Endothelial cell of hepatic sinusoid (primary cell): ENCODE measurements at regions not wholly inside any gene's neighbourhood (a gene's known extent, or its start where the extent isn't known, plus 50 kb on each side); places are given as distances from the start of the nearest gene placed in this dataset.
"Not testable (repeated sequence)": the region's sequence is repeated elsewhere in the genome, so short reads cannot be mapped to it uniquely, and the experiment has no call there.

ENCODE experiments used
- in situ Hi-C: cut with HindIII; loops from 2 replicates; pipeline ENCODE4 v1.10.0; 2017; ENCODE audit warnings: low sequenced_read_pairs

DNA sequence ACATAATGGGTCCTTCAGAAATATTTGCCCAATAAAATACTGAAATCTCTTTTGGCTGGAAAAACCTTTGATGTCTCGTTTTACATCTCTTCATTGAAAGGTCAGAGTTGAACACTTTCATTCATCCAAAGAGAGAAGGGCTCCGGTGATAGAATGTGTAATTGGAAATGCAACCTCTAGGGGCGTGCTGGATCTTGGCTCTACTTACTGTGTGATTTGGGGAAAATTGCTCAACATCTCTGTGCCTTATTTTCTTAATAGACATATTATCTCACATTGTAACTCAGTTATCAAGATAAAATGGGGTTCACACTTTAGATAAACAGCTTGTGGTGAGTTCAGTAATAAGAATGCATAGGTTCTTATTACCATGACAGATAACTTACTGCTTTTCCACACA lies 1444.1 kb downstream of the SLITRK5 start:
- in situ Hi-C loops: no loop called here

DNA sequence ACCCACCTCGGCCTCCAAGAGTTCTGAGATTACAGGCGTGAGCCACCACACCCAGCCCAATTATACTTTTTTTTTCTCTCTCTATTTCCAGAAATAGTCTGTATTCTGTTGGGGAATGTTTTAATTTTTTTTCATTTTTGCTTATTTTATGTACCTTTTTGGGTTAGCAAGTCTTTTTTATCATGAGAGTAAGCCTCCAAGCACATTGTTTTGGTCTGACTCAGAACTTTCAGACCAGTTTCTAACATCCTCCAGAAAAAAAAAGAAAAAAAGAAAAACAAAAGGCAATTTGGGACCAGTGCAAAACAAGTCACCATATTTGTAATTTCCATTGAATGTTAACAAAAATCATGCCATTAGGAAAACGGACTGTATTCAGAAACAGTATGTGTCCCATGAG lies 1465.5 kb downstream of the SLITRK5 start:
- in situ Hi-C loops: no loop called here

DNA sequence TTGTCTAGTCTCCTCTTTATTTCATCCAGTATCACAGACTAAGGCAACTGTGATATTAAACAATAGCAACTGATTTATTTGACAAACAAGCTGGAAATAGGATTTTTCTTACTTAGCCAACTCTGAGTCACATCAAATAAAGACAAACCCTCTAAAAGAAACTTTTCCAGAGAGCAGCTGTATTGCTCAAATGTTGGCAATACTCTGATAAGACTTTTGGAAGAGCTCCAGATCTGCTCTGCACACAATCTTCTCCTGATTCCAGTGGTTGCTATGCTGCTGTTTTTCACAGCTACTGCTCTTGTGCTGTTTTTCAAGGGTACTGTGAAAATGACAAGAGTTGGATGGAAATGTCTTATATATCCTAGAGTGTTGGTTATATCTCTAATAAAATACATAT lies 1479.2 kb downstream of the SLITRK5 start:
- in situ Hi-C loops: no loop called here

DNA sequence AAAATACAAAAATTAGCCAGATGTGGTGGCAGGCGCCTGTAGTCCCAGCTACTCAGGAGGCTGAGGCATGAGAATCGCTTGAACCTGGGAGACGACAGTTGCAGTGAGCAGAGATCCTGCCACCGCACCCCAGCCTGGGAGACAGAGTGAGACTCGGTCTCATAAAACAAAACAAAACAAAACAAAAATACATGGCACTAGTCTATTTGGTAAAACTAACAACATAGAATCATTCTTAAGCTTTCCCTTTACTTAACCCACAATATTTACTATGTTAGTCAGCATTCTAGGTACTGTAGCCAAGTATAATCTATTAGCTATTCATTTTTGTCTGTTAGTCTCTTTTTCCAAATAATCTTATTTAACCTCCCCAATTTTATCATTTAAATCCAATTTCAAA lies 1482.8 kb downstream of the SLITRK5 start:
- in situ Hi-C loops: no loop called here

DNA sequence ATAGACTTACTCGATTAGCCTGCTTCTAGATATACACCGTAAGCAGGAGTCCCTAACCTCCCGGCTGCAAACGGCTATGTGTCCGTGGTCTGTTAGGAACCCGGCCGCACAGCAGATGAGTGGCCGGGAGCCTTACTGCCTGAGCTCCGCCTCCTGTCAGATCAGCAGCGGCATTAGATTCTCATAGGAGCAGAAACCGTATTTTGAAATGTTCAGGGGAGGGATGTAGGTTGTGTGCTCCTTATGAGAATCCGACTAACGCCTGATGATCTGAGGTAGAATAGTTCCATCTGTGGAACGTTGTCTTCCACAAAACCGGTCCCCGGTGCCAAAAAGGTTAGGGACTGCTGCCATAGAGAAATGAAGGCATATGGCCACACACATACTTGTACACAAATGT lies 1491.9 kb downstream of the SLITRK5 start:
- in situ Hi-C loops: no loop called here

DNA sequence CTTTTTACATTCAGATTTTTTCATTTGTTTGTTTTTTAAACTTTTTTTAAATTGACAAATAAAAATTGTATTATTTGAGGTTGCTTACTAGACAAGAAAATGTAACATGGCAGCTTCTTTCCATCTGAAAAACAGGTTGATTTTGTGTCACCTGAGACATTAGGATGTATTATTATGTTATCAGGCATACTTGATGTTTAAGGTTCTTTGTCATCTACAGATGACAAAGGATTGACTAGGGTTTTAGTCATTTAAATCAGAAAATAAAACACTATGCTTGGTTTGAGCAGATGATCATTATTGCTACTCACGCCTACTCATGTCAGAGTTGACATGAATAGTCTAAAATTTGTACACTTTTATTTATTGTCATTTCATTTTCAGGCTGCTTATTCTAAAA lies 1494.5 kb downstream of the SLITRK5 start:
- in situ Hi-C loops: no loop called here

DNA sequence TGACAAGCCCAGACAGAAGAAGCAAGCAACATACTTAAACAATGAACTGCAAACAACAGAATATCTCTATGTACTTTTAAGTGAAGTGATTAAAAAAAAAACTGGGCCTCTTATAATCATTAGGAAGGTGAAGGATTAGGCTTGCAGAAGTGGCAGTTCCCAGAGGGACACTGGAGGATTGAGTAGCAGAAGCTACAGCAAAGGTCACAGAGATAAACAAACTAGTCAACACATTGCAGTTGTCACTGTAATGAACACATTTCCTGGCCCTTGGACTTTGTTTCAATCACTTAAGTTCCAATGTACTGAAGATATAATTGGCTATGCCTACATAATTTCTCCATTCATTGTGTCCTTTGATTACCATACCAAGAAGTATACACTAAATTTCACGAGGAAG lies 1498.8 kb downstream of the SLITRK5 start:
- in situ Hi-C loops: no loop called here

DNA sequence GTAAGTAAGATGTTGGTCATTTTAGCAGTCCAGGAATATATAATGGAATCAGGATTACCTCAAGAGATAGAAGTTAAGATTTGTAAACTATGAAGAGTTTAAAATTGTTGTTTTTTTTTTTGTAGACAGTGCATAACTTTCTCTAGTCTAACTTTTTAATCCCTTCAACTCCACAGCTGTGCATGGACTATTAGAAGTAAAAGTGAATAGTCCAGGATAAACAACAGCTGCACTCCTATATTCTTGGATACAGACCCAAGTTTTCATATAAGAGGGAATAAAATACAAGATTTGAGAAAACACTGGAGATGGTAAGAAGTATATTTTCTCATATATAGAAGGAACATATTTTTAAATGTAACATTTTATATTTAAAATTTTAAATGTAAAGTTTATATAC lies 1509.9 kb downstream of the SLITRK5 start:
- in situ Hi-C loops: no loop called here

DNA sequence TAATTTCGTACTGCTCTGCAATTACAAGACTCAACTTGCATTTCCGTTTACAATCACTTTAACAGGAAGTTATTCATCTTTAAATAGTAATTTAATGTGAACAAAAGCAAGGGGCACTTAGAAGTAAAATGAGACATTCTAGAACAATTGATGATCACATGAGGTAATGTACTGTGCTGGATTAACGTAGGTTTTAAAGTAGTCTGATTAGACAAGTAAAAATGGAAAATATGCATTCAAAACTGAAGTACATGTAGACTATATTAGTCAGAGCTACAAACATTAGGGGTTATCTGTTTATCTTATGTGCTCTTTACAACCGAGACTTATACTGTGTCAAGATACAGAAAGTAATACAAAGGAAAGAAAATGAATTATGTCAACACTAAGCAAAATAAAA lies 1528.0 kb downstream of the SLITRK5 start:
- in situ Hi-C loops: no loop called here

DNA sequence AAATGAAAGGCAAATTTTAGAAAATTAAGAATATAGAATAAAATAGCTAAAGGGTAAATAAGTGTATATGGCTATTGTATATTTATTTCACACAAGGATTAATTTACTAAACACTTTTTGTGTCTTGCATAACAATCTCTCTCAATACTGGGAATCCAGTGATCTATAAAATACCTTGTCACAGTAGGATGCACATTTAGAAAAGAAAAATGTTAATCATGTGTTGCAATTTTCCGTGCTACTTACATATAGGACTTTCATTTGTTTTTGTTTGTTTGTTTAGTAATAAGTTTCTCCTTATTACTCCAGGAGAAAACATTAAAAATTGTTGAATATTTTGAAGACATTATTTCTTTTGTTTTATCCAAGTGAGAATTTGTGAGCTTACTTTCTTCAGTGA lies 1533.3 kb downstream of the SLITRK5 start:
- in situ Hi-C loops: no loop called here

DNA sequence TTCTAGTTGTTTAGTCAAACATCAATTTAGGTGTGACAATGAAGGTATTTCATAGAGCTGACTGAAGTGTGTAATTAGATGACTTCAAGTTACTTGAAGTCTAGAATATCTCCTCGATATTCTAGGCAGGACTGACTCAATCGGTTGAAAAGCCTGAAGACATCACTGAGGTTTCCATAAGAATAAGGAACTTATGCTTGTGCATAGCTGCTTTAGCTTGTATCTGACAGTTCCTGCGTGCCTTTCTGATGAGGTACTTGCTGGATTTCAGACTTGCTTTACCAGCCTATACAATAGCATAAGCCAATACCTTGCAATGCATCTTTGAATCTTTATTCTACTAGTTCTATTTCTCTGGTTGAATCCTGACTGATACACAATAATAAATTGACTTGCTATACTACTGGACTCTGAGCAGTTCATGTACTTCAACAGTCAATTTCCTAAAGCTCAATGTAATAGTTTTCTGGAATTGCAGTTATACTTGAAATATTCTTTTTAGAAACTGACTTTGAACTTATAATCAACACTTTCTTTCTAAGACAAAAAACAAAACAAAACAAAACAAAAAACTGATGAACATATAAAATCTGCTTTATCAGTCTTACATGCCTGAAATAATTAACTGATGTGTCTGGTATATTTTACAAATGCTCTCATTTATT lies 1534.8 kb downstream of the SLITRK5 start:
- in situ Hi-C loops: no loop called here

DNA sequence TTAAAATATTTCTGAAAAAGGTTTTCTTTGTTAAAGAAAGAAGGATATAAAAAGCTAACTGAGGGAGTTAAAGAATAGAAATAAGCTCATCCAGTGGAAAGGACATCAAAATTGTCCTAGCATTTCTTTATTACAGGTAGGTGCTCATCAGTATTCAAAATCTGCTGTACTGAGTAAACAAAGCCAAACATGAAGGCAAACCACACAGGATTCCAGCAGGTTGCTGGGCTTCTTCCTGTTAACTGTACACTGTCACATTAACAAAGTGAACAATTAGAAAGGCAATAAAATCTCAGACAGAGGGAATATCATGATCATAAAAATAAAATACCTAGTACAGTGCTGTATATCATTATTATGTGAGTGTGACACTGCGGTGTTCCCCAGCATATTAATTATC lies 1541.0 kb downstream of the SLITRK5 start:
- in situ Hi-C loops: no loop called here

DNA sequence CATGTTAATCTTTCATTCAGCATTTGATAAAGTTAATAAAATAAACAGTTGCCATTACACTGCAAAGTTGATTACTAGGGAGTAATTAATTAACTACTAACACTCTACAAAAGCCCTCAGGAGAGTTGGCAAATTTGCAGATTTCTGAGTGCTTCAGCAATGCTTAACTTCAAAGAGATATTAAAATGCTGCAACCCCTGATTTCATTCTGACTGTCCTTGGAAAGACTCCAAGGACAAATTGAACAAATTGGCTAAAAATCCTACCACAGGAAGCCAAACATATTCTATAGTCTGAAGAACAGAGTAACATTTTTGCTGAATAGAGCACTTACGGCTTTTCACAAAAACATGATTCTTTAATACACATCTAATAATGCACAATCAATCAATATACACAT lies 1543.0 kb downstream of the SLITRK5 start:
- in situ Hi-C loops: no loop called here

DNA sequence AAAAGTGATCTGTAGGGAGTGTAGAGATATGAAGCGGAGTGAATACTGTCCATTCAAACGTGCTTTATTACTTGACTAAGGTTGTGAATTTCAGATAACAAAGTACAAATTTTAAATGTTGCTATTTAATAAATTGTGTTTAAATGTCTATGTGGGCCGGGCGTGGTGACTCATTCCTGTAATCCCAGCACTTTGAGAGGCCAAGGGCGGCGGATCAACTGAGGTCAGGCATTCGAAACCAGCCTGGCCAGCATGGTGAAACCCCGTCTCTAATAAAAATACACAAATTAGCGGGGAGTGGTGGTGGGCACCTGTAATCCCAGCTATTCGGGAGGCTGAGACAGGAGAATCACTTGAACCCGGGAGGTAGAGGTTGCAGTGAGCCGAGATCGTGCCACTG lies 1544.1 kb downstream of the SLITRK5 start:
- in situ Hi-C loops: not testable (repeated sequence)

DNA sequence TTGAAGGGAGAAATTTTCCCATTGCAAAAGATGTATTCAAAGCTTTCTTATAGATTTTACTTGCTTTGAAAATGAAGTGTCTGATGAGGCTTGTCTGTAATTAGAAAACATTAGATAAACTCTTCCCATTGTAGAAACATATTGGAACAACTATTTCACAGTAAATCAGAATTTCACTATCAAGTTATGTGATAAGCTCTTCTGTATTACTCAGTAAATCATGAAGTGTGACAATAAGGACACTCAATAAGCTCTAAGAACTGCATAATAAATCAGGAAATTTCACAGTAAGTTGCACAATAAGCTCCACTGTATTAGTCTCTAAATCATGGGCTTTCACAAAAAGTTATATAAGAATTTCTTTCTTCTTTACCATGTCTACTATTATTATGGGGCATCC lies 1546.6 kb downstream of the SLITRK5 start:
- in situ Hi-C loops: no loop called here

DNA sequence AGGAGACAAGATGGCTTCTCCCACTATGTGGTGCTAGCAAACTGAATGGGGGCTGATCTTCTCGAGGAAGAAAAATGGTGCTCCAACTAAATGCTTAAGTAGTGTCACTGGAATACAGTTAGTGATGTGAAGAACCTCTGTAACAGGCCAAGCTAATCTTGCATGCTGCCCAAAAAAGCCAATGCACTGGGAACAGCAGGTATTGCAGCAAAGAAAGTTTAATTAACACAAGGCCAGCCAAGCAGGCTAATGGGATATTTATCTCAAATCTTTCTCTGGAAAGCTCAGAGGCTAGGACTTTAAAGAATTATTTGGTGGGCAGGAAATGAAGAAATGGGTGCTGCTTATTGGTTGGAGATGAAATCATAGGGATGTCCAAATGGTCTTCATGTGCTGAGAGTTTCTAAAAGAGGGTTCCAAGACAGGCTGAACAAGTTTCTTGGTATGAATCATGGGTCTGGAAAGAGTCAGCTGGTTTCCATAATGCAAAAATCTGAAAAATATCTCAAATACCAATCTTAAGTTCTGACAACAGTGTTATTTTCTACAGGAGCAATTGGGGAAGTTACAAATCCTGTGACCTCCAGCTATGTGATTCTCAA lies 1550.5 kb downstream of the SLITRK5 start:
- in situ Hi-C loops: no loop called here

DNA sequence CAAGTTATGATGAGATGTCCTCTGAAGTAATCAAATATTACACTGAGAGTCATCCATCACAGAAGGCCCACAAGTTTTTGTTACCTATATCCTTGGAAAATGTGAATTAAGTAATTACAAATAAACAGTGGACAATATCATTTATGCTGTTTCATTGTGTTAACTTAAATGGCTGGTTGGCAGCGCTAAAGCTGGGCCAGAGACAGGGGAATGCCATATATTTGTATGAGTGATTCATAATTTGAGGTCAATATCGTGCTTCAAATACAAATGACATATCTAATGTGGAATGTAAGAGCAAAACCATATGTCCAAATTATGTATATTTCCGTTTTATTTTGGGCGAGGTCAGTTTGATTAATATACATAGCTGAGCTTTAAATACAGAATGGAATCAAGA lies 1556.2 kb downstream of the SLITRK5 start:
- in situ Hi-C loops: no loop called here

DNA sequence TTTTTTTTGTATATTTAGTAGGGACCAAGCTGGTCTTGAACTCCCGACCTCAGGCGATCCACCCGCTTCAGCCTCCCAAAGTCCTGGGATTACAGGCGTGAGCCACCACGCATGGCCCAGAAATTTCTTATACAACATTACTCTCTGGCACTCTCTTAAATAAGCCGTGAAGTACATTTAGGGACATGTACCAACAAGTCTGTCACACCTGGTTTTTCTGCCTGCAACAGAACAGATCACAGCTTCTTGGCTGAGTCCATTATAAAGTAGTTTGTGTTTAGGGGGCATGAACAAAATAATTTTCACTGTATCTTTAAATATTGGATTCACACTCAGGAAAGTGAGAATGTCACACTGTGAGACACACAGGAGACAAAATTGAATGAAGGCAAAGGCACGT lies 1567.3 kb downstream of the SLITRK5 start:
- in situ Hi-C loops: no loop called here

DNA sequence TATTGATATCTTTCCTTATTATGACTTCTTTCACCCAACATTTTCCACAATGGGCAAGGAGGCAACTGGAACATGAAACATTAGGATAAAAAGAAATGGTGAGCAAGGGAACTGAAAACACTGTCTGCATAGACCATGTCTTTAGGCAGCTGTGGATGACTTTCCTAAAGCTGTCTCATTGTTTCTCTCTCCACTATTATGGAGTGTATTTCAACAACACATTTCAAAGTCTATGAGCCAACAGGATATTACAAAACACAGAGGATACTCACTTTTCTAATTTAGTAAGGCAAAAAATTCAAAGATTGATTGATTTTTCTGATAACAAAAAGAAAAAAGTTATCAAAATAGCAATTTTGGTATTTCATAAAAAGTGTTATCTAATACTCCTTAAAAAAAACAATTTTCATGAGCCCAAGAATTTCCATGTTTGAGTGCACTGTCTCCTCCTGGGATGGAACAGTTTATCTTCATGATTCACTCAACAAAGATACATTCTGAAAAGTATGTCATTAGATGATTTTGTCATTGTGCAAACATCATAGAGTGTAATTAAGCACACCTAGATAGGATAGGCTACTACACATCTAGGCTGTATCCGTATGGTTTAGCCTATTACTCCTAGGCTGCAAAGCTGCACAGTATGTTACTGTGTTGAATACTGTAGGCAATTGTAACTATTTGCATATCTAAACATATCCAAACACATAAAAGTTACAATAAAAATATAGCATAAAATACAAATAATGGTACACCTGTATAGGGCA lies 1568.4 kb downstream of the SLITRK5 start:
- in situ Hi-C loops: no loop called here

DNA sequence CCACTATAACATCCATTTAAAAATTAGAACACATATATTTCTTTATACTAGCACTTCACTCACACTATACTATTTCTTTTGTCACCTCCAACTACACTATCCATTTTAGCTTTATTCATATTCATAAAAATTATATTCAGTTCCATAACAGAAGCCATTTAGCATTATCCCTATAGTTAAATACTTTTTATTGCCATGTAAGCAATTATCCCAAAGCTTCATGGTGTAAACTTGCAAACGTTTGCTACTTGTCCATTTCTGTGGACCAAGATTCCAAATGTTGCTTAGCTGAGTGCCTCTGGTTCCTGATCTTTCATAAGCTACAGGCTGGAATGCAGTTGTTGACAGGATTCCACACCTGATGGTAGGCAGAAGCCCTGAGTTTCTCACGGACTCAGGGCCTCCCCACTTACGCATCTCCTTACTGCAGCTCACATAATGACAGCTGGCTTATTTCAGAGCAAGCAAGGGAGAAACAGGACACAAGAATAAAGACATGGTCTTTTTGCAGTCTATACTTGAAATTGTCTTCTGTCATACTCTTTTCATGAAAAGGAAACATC lies 1584.8 kb downstream of the SLITRK5 start:
- in situ Hi-C loops: no loop called here

DNA sequence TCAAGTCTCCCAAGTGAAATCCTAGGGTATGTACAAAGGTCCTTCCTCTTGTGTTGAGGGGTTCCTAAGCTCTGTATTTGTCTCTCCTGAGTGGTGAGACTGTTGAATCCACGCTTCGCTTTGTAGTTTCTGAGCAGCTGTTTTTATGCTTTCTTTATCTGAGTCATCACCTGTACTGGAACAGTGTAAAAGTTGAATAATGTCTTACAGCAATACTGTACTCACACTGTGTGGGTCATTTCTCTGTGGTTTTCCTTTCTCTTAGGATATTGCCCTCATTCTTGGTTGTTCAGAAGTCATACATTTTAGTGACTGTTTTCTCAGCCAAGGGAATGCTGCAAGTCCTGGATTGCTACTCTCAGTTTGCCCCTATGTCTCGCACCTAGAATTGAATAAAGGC lies 1596.6 kb downstream of the SLITRK5 start:
- in situ Hi-C loops: no loop called here

DNA sequence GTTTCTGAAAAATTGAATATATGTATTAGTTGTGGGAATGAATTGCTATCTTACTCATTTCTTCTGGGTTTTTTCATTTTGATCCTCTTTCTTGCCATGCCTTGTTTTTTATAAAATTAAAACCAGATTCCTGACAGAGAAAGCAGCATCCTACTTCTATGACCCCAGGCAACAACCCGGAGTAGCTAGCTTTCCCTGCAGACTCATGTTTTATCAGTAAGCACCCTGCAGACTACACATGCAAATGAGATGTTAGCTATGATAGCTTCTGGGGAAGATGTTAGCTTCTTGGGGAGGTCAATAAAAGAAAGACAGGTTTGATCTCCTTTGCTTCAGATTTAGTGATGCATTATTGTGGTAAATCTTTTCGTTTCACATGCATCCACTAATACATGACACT lies 1598.6 kb downstream of the SLITRK5 start:
- in situ Hi-C loops: no loop called here
